Stimulated activated CD8-positive, alpha-beta memory T cell treated with anti-CD3 and anti-CD28 coated beads, Interleukin-2, amount 100 ng/mL, for 1 hour (primary cell): ENCODE measurements at regions not wholly inside any gene's neighbourhood (a gene's known extent, or its start where the extent isn't known, plus 50 kb on each side); places are given as distances from the start of the nearest gene placed in this dataset.
"Not testable (repeated sequence)": the region's sequence is repeated elsewhere in the genome, so short reads cannot be mapped to it uniquely, and the experiment has no call there.

ENCODE experiments used
- DNase-seq, 2 donors: peaks; one replicate each; pipeline ENCODE4 v3.0.0-alpha.2; 2020; ENCODE audit warnings: low read depth in 2 of 2

- DNase-seq, result no peak
These were observed 230.0 kb upstream of the B3GALT2 start for GRCh38 chr1:193416226-193417024.

GRCh38 chr1:193415256-193415655 lies 228.8 kb upstream of the B3GALT2 start:
- no peak for DNase-seq

- DNase-seq, result no peak
These were observed 227.0 kb upstream of the B3GALT2 start for GRCh38 chr1:193413376-193413775.

- DNase-seq, result no peak
These were observed 226.3 kb upstream of the B3GALT2 start for GRCh38 chr1:193412748-193413147.

GRCh38 chr1:193411714-193412113 lies 225.3 kb upstream of the B3GALT2 start:
- DNase-seq, result no peak

- DNase-seq, result no peak
These were observed 224.8 kb upstream of the B3GALT2 start for GRCh38 chr1:193411215-193411614.

GRCh38 chr1:193408782-193409293 lies 222.4 kb upstream of the B3GALT2 start:
- DNase-seq, result no peak

- DNase-seq, result no peak
These were observed 220.5 kb upstream of the B3GALT2 start for GRCh38 chr1:193406901-193407300.

- DNase-seq, result no peak
These were observed 217.8 kb upstream of the B3GALT2 start for GRCh38 chr1:193404236-193404635.

GRCh38 chr1:193402977-193403376 lies 216.6 kb upstream of the B3GALT2 start:
- DNase-seq, result no peak

GRCh38 chr1:193402037-193402436 lies 215.6 kb upstream of the B3GALT2 start:
- DNase-seq, result no peak

GRCh38 chr1:193394336-193394735 lies 207.9 kb upstream of the B3GALT2 start:
- DNase-seq, result no peak

- DNase-seq, result no peak
These were observed 206.3 kb upstream of the B3GALT2 start for GRCh38 chr1:193392686-193393085.

- DNase-seq, result no peak
These were observed 202.3 kb upstream of the B3GALT2 start for GRCh38 chr1:193388683-193389082.

- DNase-seq, result no peak
These were observed 201.8 kb upstream of the B3GALT2 start for GRCh38 chr1:193388165-193388564.

GRCh38 chr1:193387406-193387805 lies 201.0 kb upstream of the B3GALT2 start:
- no peak for DNase-seq

- DNase-seq, result not testable (repeated sequence)
These were observed 192.0 kb upstream of the B3GALT2 start for GRCh38 chr1:193378451-193378850.

- DNase-seq, result no peak
These were observed 191.1 kb upstream of the B3GALT2 start for GRCh38 chr1:193377472-193377871.

GRCh38 chr1:193372553-193372952 lies 186.1 kb upstream of the B3GALT2 start:
- no peak for DNase-seq

- DNase-seq, result no peak
These were observed 181.9 kb upstream of the B3GALT2 start for GRCh38 chr1:193368302-193368701.

- no peak for DNase-seq
These were observed 181.4 kb upstream of the B3GALT2 start for GRCh38 chr1:193367863-193368262.

GRCh38 chr1:193366764-193367507 lies 180.5 kb upstream of the B3GALT2 start:
- no peak for DNase-seq

GRCh38 chr1:193365966-193366365 lies 179.6 kb upstream of the B3GALT2 start:
- DNase-seq, result no peak
